Uterus (tissue), 2 donors: ENCODE measurements at regions not wholly inside any gene's neighbourhood (a gene's known extent, or its start where the extent isn't known, plus 50 kb on each side); places are given as distances from the start of the nearest gene placed in this dataset.

ENCODE experiments used
- POLR2A ChIP-seq, 2 donors: fragments of 450-650 bp; IDR thresholded peaks; one replicate each; pipeline ENCODE4 v1.6.1; 2016; ENCODE audit warnings: antibody characterized with exemption in 2 of 2, mild to moderate bottlenecking in 1 of 2, moderate library complexity in 1 of 2
- TF ChIP-seq, protein P1 (sequence below), 4 experiments: fragments of 200-600 bp in 2 of 4; fragments of 450-650 bp in 2 of 4; sonication (generic) in 2 of 4; IDR thresholded peaks; one replicate each; pipeline ENCODE4 v1.5.1; 2016 to 2019; ENCODE audit warnings: antibody characterized with exemption in 4 of 4, mild to moderate bottlenecking in 2 of 4, moderate library complexity in 1 of 4

DNA sequence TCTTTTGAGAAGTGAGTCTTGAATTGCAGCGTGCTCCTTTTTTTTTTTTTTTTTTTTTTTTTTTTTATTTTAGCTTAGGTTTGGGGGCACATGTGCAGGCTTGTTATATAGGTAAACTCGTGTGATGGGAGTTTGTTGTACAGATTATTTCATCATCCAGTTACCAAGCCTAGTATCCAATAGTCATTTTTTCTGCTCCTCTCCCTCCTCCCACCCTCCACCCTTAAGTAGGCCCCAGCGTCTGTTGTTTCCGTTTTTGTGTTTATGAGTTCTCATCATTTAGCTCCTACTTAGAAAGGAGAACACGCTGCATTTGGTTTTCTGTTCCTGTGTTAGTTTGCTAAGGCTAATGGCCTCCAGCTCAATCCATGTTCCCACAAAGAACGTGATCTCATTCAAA is 81.3 kb upstream of the TSPAN5 start:
- no peak for TF ChIP-seq POLR2A (IDR thresholded peaks at IDR 0.05)
- TF ChIP-seq, protein P1, sequence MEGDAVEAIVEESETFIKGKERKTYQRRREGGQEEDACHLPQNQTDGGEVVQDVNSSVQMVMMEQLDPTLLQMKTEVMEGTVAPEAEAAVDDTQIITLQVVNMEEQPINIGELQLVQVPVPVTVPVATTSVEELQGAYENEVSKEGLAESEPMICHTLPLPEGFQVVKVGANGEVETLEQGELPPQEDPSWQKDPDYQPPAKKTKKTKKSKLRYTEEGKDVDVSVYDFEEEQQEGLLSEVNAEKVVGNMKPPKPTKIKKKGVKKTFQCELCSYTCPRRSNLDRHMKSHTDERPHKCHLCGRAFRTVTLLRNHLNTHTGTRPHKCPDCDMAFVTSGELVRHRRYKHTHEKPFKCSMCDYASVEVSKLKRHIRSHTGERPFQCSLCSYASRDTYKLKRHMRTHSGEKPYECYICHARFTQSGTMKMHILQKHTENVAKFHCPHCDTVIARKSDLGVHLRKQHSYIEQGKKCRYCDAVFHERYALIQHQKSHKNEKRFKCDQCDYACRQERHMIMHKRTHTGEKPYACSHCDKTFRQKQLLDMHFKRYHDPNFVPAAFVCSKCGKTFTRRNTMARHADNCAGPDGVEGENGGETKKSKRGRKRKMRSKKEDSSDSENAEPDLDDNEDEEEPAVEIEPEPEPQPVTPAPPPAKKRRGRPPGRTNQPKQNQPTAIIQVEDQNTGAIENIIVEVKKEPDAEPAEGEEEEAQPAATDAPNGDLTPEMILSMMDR (IDR thresholded peaks at IDR 0.05) = no peak
